HG03139 (cell line): ENCODE measurements at regions not wholly inside any gene's neighbourhood (a gene's known extent, or its start where the extent isn't known, plus 50 kb on each side); places are given as distances from the start of the nearest gene placed in this dataset.

Experiments used
- ATAC-seq: cut with Tn5 transposase; IDR thresholded peaks from one replicate; pipeline ENCODE4 v1.9.1; 2021; ENCODE audit not compliant: unreplicated experiment

DNA sequence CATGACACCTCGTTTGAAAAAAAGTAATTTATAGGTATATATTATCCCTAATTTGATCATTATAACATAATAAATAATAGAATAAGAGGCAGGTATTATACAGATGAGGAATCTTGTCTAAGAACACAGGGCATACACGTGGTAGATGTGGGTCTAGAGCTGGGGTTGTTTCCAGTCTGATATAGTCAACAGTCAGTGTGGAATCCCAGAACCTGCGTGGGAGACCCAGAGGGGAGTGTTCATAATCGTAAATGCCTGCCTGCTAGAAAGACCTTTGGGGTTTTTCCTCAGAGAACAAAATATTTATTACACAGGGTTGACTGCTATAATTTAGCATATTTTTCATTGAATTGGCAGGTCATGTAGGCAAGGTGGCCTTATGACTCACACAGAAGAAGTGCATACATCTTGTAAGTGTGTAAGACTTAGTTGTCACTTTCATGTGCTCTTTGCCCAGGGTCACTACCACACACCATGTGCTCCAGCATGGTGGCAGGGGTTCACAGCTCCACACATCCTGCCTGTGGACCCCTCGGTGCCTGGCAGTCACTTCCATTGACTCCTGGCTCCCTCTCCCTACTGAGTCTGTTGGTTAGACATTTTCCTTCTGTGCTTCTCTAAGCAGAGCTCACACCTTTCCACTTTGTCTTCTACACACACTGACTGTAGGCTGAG is 94.9 kb upstream of the IKZF1 start:
- no peak for ATAC-seq

GRCh38 chr7:50208378-50208982 is 96.0 kb upstream of the IKZF1 start:
- no peak for ATAC-seq

- ATAC-seq: no peak
Observed at GRCh38 chr7:50207686-50208255, 96.7 kb upstream of the IKZF1 start.

- no peak for ATAC-seq
Observed at GRCh38 chr7:50207251-50207564, 97.3 kb upstream of the IKZF1 start.

GRCh38 chr7:50206453-50207250 is 97.9 kb upstream of the IKZF1 start:
- ATAC-seq: no peak

GRCh38 chr7:50205011-50205410 is 99.5 kb upstream of the IKZF1 start:
- no peak for ATAC-seq

- no peak for ATAC-seq
Observed at GRCh38 chr7:50204581-50204980, 99.9 kb upstream of the IKZF1 start.

GRCh38 chr7:50203521-50203920 is 101.0 kb upstream of the IKZF1 start:
- ATAC-seq: no peak

DNA sequence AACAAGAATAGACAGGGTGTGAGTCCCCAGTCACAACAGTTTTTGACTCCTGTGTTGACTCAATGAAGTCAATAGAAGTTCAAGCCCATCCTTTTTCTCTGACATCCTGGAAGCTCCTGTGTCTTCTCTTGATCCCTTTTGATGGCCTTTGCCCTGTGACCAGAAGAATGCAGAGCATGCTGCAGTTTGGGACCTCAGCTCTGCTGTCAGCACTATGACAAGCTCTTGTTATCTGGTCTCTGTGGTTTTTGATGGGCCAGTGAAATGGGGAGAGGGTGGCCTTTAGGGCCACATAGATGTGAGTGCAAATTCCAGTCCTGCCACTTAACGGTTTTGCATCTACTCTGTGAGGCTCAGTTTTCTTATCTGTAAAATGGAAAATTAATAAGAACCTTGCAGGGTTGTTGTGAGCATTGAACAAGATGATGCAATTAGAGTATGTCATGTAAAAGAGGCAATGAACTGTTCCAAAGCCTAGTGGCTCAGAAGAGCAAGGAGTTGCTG is 102.4 kb upstream of the IKZF1 start:
- no peak for ATAC-seq

DNA sequence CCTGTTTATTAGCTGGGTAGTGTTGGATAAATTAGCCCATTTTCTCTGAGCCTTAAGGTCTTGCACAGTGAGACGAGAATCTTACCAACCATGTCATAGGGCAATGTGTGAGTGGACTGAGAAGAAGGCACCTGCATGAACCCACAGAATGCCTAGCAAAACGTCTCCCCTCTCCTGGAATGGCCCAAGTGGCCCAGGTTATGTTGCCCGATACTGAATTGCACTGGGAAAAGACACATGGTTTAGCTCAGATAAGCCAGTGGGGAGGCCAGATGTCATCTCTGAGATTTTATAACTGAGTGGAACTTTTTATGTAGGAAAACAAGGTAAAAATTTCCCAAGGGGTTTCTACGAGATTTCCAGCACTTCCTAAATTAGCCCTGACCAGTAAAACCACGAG is 104.7 kb upstream of the IKZF1 start:
- ATAC-seq: no peak

- peak; percentile 79 for ATAC-seq
Observed at GRCh38 chr7:50197549-50197948, 104.5 kb upstream of the ZPBP start.

DNA sequence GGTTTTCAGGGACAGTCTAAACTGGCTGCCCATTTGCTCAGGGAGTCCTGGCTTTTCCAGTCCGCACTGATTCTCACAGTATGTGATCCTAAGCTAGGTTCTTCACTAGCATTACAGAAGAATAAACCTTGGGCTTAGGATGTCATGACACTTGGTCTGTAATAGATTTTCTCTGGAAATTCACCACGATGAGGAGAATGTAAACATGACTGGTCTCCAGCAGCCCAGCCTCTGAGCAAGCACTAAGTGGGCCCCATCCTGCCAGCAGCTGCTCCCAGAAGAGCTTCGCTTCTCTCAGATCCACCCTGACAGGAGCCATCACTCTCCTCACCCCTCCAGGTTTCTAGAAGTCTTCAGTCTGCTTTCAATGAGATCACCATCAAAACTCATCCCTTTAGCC is 103.7 kb upstream of the ZPBP start:
- ATAC-seq: no peak

- ATAC-seq: no peak
Observed at GRCh38 chr7:50190776-50191175, 97.7 kb upstream of the ZPBP start.

DNA sequence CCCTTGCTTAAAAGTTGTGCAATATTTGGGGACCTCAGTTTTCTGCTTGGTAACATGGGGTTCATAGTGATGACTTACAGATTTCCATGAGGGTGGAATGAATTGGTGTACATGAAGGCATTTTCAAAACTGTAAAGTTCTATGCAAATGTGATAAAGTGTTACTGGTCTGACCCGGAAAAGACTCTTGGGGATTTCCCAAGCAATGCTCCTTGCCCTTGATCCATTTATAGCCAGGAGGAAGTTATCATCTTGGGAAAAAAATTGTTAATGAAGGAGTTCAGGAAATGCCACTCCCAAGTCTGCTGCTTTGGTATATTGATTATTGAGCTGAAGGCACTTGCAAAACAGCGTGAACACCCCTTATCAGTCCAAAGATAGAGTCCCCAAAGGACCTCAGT is 96.3 kb upstream of the ZPBP start:
- no peak for ATAC-seq

DNA sequence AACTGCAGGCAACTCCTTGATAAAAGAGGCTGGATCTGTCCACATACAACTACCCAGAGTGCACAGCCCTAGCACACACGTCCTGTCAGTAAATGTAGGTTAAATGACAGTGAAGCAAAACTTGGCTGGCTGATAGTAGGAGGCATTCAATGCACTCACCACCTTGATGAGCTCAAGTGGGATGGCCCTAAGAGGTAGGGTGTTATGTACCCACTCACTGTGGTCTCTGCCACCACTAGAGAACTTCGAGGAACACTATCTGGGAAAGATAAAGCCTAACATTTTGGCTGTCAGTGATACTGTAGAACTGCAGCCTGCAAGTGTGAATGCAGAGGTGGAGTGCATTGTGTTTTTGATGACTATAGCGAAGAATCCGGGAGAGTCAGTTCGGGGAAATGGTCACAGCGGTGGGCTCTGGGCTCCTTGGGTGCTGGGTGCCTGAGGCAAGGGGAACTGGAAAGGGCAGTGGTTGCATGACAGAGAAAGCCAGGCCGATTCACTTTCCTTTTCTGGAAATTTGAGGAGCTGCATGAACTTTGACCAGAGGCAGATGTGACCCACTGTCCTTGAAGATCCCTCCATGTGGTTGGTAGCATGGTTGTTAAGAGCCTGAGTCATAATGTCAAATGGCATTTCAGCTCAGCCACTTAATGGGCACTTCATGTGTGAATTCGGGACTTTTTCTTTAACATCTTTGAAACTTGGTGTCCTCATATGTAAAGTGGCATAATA is 93.1 kb upstream of the ZPBP start:
- ATAC-seq: no peak

DNA sequence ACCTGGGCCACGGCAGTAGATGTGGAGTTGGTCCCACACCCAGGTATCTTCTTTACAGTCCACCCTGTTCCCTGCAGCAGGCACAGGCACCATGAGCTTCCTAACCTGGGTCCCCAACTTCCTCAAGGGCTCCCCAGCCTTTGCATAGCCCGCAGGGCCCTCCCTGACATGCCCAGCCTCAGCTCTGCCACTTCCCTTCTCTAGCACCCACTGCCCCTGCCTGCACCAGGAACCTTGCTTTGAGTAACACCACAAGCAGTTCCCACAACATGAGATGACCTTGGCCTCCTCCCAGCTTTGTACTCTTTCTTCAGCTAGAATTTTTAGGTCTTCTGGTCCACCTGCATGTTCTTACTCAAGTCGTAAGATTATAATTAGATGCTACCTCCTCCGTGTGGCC is 92.2 kb upstream of the ZPBP start:
- no peak for ATAC-seq

DNA sequence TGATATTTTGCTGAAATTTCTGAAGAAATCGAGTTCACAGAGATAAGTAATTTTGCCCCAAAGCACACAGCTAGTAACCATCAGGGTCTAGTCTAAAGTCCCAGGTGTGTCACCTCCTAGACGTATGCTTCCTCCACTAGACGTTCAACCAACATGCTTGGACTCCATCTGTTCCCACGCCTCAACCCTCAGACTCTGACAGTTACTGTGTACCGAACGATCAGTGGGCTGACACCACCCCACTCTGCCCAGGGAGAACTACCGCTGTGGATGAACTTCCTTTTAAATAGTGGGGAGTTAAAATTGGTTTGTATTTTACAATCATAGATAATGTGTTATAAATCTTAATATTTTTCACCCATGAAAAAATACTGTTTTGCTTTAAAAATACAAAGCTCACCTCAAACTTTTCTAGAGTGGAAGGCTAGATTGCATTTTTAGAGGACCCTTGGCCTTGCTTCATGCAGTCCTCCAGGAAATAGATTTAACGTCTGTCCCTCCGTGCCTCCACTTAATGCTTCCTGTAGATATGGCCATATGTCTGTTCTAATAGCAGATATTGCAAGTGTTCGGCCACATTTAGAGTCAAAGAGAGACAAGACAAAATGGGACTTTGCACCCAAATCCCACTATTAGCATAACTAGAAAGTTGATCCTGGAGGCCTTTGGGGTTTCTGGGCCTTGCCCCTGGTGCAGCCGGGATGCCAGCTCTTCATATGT is 91.4 kb upstream of the ZPBP start:
- ATAC-seq: no peak

DNA sequence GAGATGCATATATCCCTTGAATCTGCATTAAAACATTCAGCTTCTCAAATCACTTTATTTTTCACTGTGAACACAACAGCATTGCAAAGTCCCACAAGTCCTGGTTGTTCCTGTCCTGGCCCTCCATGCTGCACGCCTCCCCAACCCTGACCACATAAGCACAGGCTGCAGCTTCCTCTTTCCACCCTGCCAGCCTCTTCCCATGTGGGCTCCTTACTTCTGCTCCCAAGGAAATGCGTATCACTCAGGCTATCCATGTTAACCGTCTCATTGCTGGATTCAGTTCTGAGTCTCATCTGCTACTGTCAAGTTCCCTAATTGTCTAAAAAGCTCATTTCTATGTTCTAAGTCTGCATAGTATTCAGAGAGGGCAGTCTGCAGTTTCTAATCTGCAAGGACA is 89.7 kb upstream of the ZPBP start:
- no peak for ATAC-seq

DNA sequence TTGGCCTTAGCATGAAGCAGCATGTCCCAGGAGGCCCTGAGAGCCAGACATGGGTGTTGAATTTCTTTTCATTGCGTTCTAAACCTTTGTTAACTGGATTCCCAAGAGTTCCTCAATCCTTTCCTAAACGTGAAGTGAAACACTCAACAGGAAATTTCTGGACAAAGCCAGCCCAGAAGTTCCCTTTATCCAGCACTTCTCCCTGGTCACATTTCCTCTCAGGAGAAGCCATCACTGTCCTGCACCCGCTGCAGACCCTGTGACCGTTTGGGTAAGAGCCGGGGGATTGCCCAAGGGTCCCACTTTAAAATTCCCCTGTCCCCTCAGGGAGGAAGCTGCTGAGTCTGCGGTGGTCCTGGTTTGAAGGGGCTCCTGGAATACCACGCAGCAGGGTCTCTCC is 88.0 kb upstream of the ZPBP start:
- no peak for ATAC-seq

DNA sequence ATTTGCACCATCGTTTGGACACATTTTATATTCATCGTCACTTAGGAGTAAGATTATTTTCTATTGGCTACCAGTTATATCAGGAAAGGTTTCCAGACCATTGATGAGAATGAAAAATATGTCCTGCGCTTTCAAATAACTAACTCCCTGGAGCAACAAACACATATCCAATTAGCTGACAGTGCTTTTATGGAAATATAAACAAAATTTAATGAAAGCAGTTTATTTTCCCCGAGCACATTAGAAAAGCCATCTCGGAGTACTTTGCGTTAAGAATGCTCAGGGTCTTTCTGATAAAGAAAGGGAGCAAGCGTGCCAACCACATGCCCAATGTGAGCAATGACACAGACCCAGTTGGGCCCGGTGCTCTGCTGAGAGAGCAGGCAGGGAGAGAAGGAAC is 85.1 kb upstream of the ZPBP start:
- ATAC-seq: no peak

DNA sequence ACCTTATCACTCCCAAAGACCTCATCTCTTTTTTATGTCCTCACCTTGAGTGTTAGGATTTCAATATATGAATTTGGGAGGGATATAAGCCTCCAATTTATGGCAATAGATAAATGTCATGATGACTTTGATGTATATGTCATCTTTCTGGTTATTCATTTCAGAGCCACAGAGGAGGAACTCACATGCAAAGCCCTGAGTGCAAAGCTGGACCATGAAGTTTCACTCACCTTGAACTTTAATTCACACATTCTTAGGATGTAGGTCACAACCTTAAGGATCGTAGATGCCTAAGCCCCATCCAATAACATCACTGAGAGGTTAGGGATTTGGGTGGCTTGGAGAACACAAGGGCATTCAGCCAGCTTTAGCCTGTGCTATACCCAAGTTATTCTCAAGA is 81.9 kb upstream of the ZPBP start:
- no peak for ATAC-seq
